Esophagus squamous epithelium (tissue), 4 donors: ENCODE measurements at regions not wholly inside any gene's neighbourhood (a gene's known extent, or its start where the extent isn't known, plus 50 kb on each side); places are given as distances from the start of the nearest gene placed in this dataset.

Experiments used
- POLR2A ChIP-seq, 4 donors: fragments of 450-650 bp; IDR thresholded peaks; one replicate each; pipeline ENCODE4 v1.6.1; 2017; ENCODE audit warnings: antibody characterized with exemption in 4 of 4, mild to moderate bottlenecking in 4 of 4, moderate library complexity in 3 of 4
- TF ChIP-seq, protein P1 (sequence below), 6 experiments: fragments of 450-650 bp in 4 of 6; fragments of 200-600 bp in 2 of 6; sonication (generic) in 2 of 6; IDR thresholded peaks; one replicate each; pipeline ENCODE4 v1.5.1; 2016 to 2019; ENCODE audit warnings: antibody characterized with exemption in 6 of 6, mild to moderate bottlenecking in 4 of 6, moderate library complexity in 4 of 6

DNA sequence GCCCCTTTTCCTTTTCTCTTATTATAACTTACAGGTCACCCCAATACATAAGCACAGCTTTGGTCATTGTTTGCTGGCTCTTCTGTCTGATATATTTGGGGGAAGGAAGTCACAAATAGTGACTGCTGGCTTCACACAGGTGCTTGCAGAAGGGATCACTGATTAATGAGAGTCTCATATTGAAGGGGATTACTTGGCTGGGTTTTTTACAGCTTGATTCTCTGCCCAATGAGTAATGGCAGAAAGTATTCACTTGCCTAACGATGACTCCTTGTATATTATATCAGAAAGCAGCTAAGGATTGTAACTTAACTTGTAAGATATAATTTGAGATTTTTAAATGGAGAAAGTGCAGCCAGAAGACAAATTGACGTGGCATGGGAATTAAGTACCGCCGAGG, 119.3 kb upstream of the PFN2 start:
- no peak for TF ChIP-seq POLR2A (IDR thresholded peaks at IDR 0.05)
- TF ChIP-seq, protein P1, sequence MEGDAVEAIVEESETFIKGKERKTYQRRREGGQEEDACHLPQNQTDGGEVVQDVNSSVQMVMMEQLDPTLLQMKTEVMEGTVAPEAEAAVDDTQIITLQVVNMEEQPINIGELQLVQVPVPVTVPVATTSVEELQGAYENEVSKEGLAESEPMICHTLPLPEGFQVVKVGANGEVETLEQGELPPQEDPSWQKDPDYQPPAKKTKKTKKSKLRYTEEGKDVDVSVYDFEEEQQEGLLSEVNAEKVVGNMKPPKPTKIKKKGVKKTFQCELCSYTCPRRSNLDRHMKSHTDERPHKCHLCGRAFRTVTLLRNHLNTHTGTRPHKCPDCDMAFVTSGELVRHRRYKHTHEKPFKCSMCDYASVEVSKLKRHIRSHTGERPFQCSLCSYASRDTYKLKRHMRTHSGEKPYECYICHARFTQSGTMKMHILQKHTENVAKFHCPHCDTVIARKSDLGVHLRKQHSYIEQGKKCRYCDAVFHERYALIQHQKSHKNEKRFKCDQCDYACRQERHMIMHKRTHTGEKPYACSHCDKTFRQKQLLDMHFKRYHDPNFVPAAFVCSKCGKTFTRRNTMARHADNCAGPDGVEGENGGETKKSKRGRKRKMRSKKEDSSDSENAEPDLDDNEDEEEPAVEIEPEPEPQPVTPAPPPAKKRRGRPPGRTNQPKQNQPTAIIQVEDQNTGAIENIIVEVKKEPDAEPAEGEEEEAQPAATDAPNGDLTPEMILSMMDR (IDR thresholded peaks at IDR 0.05) = no peak
